ENCODE measurements at regions not wholly inside any gene's neighbourhood (a gene's known extent, or its start where the extent isn't known, plus 50 kb on each side); places are given as distances from the start of the nearest gene placed in this dataset.

- H4K20me1 ChIP-seq (ENCODE audit: control insufficient read depth, insufficient read depth) = no peaks in the 10 kb centered on the region
- no peaks in the 10 kb centered on the region for H3K27me3 ChIP-seq (replicated peaks in 1 of 2; ENCODE audit: control insufficient read depth in 2 of 2, insufficient read depth in 2 of 2, low read length in 1 of 2)
- FAIRE-seq (no peak), DNase-seq (ENCODE audit: low read depth, low spot score) (no peak), ATAC-seq (peak; percentile 44)
- no peak for TF ChIP-seq CHD4 (IDR thresholded peaks at IDR 0.05)
- TF ChIP-seq ZNF274 (IDR thresholded peaks at IDR 0.05; ENCODE audit: insufficient read depth, insufficient read length) = no peak
- no peak for TF ChIP-seq SIX5 (IDR thresholded peaks at IDR 0.05; ENCODE audit: low read depth, low read length, severe bottlenecking)
- no peak for TF ChIP-seq HDAC2 (IDR thresholded peaks at IDR 0.05)
- no peak for TF ChIP-seq BACH1 (IDR thresholded peaks at IDR 0.05; ENCODE audit: borderline replicate concordance)
- no peak for TF ChIP-seq FOXK2 (IDR thresholded peaks at IDR 0.05)
- no peak for TF ChIP-seq MLLT1 (IDR thresholded peaks at IDR 0.05)
- no peak for TF ChIP-seq RBBP5 (conservative IDR thresholded peaks at IDR 0.05)
- TF ChIP-seq ZNF217 (IDR thresholded peaks at IDR 0.05) = no peak
- H3K4me2 ChIP-seq (ENCODE audit: control insufficient read depth, insufficient read depth) = no peak overlapping the region
- ChIA-PET POLR2A (no interaction called here), SMC1A (ENCODE audit: uncharacterized antibody, unreplicated experiment) (no interaction called here), RAD21 (ENCODE audit: unreplicated experiment) (no interaction called here), CTCF (no interaction called here)
- H3K9me3 ChIP-seq (replicated peaks; ENCODE audit: control insufficient read depth, insufficient read depth, low read length) = no peaks in the 10 kb centered on the region
- H3K79me2 ChIP-seq (ENCODE audit: control insufficient read depth, insufficient read depth, low read length) = no peaks in the 10 kb centered on the region
- no peaks in the 10 kb centered on the region for H3K36me3 ChIP-seq (ENCODE audit: control insufficient read depth in 2 of 2, insufficient read depth in 2 of 2, low read length in 1 of 2)
- in situ Hi-C loops (cut with MboI) = no loop called here
- no peak overlapping the region for H2AFZ ChIP-seq (ENCODE audit: control insufficient read depth, low read depth, low read length)
- H3K4me1 ChIP-seq (ENCODE audit: control insufficient read depth, insufficient read depth, low read length) = no peaks in the 10 kb centered on the region
- intact Hi-C loops (cut with micrococcal nuclease; ENCODE audit: unreplicated experiment) = no loop called here
- WGBS (ENCODE audit: insufficient coverage, insufficient replicate concordance, low lambda C conversion rate, missing lambda C conversion rate) = 0% methylated on average over 3 of the region's 3 CpGs
- no peak overlapping the region for H3K9ac ChIP-seq (ENCODE audit: control insufficient read depth, insufficient read depth, low read length)
- no TSS peak for BruUV-seq (replicated peaks)
- no peak overlapping the region for H3K4me3 ChIP-seq
- H3K27ac ChIP-seq (ENCODE audit: control insufficient read depth, insufficient read depth) = no peak overlapping the region
These were observed 431.0 kb downstream of the SH3GL2 start for GRCh38 chr9:18009902-18010301.

- intact Hi-C loops (cut with micrococcal nuclease; ENCODE audit: unreplicated experiment) = no loop called here
- ChIA-PET RAD21 (ENCODE audit: unreplicated experiment) (no interaction called here), SMC1A (ENCODE audit: uncharacterized antibody, unreplicated experiment) (no interaction called here)
- TF ChIP-seq HDAC2 (IDR thresholded peaks at IDR 0.05) (no peak), MYB (IDR thresholded peaks at IDR 0.05; ENCODE audit: borderline replicate concordance, low read depth, low read length) (no peak), CTCF (IDR thresholded peaks at IDR 0.05 in 2 of 3, conservative IDR thresholded peaks at IDR 0.05 in 1 of 3; ENCODE audit: control insufficient read depth in 2 of 3, extremely low read depth in 1 of 3, insufficient read depth in 1 of 3, low read depth in 3 of 3, low read length in 3 of 3) (no peak), POLR2AphosphoS5 (IDR thresholded peaks at IDR 0.05; ENCODE audit: low read length) (no peak), PML (IDR thresholded peaks at IDR 0.05; ENCODE audit: low read length) (no peak), JUNB (IDR thresholded peaks at IDR 0.05) (no peak), PAX5 (IDR thresholded peaks at IDR 0.05; ENCODE audit: borderline replicate concordance, low read depth, low read length) (no peak)
These were observed 431.6 kb downstream of the SH3GL2 start for GRCh38 chr9:18010492-18010891.

More at GRCh38 chr9:18010492-18010891, 431.6 kb downstream of the SH3GL2 start:
- CTCF ChIA-PET = no interaction called here
- no peak for FAIRE-seq
- H3K9ac ChIP-seq (ENCODE audit: control insufficient read depth, insufficient read depth, low read length) = no peak overlapping the region
- in situ Hi-C loops (cut with MboI) = no loop called here
- BruUV-seq (replicated peaks) = no TSS peak
- H3K27me3 ChIP-seq (replicated peaks in 1 of 2; ENCODE audit: control insufficient read depth in 2 of 2, insufficient read depth in 2 of 2, low read length in 1 of 2) = no peaks in the 10 kb centered on the region
- no peaks in the 10 kb centered on the region for H3K4me1 ChIP-seq (ENCODE audit: control insufficient read depth, insufficient read depth, low read length)
- no peak for ATAC-seq
- DNase-seq (ENCODE audit: low read depth, low spot score) = no peak
- 47% methylated on average over 5 of the region's 5 CpGs for WGBS (ENCODE audit: insufficient coverage, insufficient replicate concordance, low lambda C conversion rate, missing lambda C conversion rate)
- no peaks in the 10 kb centered on the region for H4K20me1 ChIP-seq (ENCODE audit: control insufficient read depth, insufficient read depth)
- no peak overlapping the region for H3K4me2 ChIP-seq (ENCODE audit: control insufficient read depth, insufficient read depth)
- POLR2A ChIA-PET = no interaction called here
- H3K36me3 ChIP-seq (ENCODE audit: control insufficient read depth in 2 of 2, insufficient read depth in 2 of 2, low read length in 1 of 2) = no peaks in the 10 kb centered on the region
- H3K79me2 ChIP-seq (ENCODE audit: control insufficient read depth, insufficient read depth, low read length) = no peaks in the 10 kb centered on the region
- no peak overlapping the region for H3K27ac ChIP-seq (ENCODE audit: control insufficient read depth, insufficient read depth)
- H3K9me3 ChIP-seq (replicated peaks; ENCODE audit: control insufficient read depth, insufficient read depth, low read length) = no peaks in the 10 kb centered on the region
- no peak overlapping the region for H2AFZ ChIP-seq (ENCODE audit: control insufficient read depth, low read depth, low read length)
- H3K4me3 ChIP-seq = no peak overlapping the region
